Tibial nerve (tissue), 4 donors: ENCODE measurements at regions not wholly inside any gene's neighbourhood (a gene's known extent, or its start where the extent isn't known, plus 50 kb on each side); places are given as distances from the start of the nearest gene placed in this dataset.

Experiments used
- EP300 ChIP-seq, 2 donors: sonication (generic); formaldehyde crosslinking; IDR thresholded peaks; one replicate each; pipeline ENCODE4 v1.6.1; 2017; ENCODE audit warnings: antibody characterized with exemption in 2 of 2, mild to moderate bottlenecking in 1 of 2
- POLR2A ChIP-seq, 2 donors: fragments of 450-650 bp; IDR thresholded peaks; one replicate each; pipeline ENCODE4 v1.6.1; 2017; ENCODE audit warnings: antibody characterized with exemption in 2 of 2, mild to moderate bottlenecking in 2 of 2, moderate library complexity in 2 of 2
- TF ChIP-seq, protein P1 (sequence below), 5 experiments: fragments of 200-600 bp in 3 of 5; fragments of 450-650 bp in 2 of 5; sonication (generic) in 3 of 5; IDR thresholded peaks; one replicate each; pipeline ENCODE4 v1.5.1; 2016 to 2019; ENCODE audit warnings: antibody characterized with exemption in 5 of 5, mild to moderate bottlenecking in 3 of 5, moderate library complexity in 2 of 5

DNA sequence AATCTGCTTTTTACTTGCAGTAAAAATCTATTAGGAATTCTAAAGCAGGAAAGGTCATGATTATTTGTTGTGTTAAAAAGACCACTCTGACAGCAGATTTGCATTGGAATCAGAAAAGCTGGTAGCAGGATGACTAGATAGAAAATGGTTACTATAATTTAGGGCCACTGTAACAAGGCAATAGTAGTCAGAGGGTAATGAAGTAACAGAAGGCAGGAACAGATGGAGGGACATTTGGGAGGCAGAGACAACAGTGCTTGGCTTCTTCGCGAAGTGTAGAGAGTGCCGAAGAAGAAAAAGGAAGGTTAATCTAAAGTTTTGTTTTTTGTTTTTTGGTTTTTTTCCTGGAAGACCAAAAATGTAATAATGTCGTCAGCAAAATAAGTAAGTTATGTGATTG is 129.8 kb upstream of the SLC5A12 start:
- TF ChIP-seq, protein P1, sequence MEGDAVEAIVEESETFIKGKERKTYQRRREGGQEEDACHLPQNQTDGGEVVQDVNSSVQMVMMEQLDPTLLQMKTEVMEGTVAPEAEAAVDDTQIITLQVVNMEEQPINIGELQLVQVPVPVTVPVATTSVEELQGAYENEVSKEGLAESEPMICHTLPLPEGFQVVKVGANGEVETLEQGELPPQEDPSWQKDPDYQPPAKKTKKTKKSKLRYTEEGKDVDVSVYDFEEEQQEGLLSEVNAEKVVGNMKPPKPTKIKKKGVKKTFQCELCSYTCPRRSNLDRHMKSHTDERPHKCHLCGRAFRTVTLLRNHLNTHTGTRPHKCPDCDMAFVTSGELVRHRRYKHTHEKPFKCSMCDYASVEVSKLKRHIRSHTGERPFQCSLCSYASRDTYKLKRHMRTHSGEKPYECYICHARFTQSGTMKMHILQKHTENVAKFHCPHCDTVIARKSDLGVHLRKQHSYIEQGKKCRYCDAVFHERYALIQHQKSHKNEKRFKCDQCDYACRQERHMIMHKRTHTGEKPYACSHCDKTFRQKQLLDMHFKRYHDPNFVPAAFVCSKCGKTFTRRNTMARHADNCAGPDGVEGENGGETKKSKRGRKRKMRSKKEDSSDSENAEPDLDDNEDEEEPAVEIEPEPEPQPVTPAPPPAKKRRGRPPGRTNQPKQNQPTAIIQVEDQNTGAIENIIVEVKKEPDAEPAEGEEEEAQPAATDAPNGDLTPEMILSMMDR (IDR thresholded peaks at IDR 0.05), result no peak
- TF ChIP-seq POLR2A (IDR thresholded peaks at IDR 0.05) (no peak), EP300 (IDR thresholded peaks at IDR 0.05) (no peak)
